ENCODE measurements at regions not wholly inside any gene's neighbourhood (a gene's known extent, or its start where the extent isn't known, plus 50 kb on each side); places are given as distances from the start of the nearest gene placed in this dataset.

- TF ChIP-seq, protein P1, sequence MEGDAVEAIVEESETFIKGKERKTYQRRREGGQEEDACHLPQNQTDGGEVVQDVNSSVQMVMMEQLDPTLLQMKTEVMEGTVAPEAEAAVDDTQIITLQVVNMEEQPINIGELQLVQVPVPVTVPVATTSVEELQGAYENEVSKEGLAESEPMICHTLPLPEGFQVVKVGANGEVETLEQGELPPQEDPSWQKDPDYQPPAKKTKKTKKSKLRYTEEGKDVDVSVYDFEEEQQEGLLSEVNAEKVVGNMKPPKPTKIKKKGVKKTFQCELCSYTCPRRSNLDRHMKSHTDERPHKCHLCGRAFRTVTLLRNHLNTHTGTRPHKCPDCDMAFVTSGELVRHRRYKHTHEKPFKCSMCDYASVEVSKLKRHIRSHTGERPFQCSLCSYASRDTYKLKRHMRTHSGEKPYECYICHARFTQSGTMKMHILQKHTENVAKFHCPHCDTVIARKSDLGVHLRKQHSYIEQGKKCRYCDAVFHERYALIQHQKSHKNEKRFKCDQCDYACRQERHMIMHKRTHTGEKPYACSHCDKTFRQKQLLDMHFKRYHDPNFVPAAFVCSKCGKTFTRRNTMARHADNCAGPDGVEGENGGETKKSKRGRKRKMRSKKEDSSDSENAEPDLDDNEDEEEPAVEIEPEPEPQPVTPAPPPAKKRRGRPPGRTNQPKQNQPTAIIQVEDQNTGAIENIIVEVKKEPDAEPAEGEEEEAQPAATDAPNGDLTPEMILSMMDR (IDR thresholded peaks at IDR 0.05; ENCODE audit: extremely low read depth, low read depth, low read length) = no peak
- no peak overlapping the region for H3K4me3 ChIP-seq (ENCODE audit: insufficient read depth, low read length)
- no peaks in the 10 kb centered on the region for H4K20me1 ChIP-seq (ENCODE audit: insufficient read depth, low read length)
- no peak for DNase-seq (ENCODE audit: insufficient read length, low spot score, missing footprints)
- no peaks in the 10 kb centered on the region for H3K27me3 ChIP-seq (ENCODE audit: insufficient read depth, low read length)
- H2AFZ ChIP-seq (ENCODE audit: low read length) = no peak overlapping the region
- H3K9me3 ChIP-seq (ENCODE audit: low read depth, low read length) = peaks cover 3% of the 10 kb centered on the region
- H3K79me2 ChIP-seq (ENCODE audit: insufficient read depth, low read length) = no peaks in the 10 kb centered on the region
- H3K4me2 ChIP-seq (ENCODE audit: insufficient read depth, low read length) = no peak overlapping the region
- no peaks in the 10 kb centered on the region for H3K36me3 ChIP-seq (ENCODE audit: insufficient read depth, low read length)
- H3K27ac ChIP-seq (ENCODE audit: low read depth, low read length) = no peak overlapping the region
- no peaks in the 10 kb centered on the region for H3K4me1 ChIP-seq (ENCODE audit: insufficient read depth, low read length)
These were observed 147.5 kb upstream of the FKBP1C start for GRCh38 chr6:63063631-63064271.

DNA sequence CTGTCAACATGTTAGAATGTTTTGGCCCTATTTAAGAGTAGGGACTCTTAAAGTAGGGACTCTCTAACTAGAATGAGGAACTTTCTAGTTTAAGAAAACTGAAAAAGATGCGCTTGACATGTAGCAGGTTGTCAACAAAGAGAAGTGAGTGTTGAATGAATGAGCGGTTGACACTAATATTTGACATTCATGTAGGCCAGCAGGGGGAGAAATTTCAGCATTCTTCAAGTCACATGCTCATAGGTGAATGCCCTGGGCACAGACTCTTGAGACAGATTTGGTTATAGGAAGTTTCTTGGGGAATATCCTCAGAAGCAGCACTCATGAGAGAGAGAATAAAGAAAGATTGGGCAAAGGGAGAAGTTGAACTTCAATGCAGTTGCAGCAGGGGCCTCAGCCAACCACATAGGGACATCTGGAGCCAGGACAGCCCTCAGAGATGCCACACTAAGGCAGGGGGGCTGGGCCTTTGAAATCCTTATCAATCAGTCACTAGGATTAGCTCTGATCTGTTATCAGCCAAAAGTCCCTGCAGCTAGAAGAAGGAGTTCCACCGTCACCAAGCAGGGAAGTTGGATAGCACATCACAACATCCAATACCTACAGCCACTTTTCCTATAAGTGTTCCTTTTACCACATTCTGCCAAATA is 145.1 kb upstream of the FKBP1C start:
- TF ChIP-seq, protein P1 (IDR thresholded peaks at IDR 0.05; ENCODE audit: extremely low read depth, low read depth, low read length) = no peak
- Histone ChIP-seq H4K20me1 (ENCODE audit: insufficient read depth, low read length) (no peaks in the 10 kb centered on the region), H3K9me3 (ENCODE audit: low read depth, low read length) (peaks cover 5% of the 10 kb centered on the region), H3K27ac (ENCODE audit: low read depth, low read length) (no peak overlapping the region), H3K4me3 (ENCODE audit: insufficient read depth, low read length) (no peak overlapping the region), H2AFZ (ENCODE audit: low read length) (no peak overlapping the region), H3K36me3 (ENCODE audit: insufficient read depth, low read length) (no peaks in the 10 kb centered on the region), H3K4me1 (ENCODE audit: insufficient read depth, low read length) (no peaks in the 10 kb centered on the region), H3K27me3 (ENCODE audit: insufficient read depth, low read length) (no peaks in the 10 kb centered on the region), H3K79me2 (ENCODE audit: insufficient read depth, low read length) (no peaks in the 10 kb centered on the region), H3K4me2 (ENCODE audit: insufficient read depth, low read length) (no peak overlapping the region)
- no peak for DNase-seq (ENCODE audit: insufficient read length, low spot score, missing footprints)

DNA sequence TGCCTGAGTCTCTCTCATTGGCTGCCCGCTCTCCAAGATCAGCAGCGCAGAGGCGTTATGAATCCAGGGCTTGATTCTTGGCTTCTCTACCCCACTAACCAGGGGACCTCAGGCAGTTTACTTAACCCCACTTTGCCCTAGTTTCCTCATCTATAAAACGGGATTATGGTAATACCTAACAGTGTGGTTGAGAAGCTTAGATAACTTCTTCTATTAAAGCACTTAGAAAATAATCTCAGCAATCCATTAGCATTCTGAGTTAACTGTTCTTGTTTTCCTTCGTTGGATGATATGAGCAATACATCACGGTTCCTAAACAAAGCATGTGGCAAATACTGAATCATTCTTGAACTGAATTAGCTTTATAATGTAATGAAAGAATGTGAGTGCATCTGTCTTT is 116.3 kb upstream of the FKBP1C start:
- no peaks in the 10 kb centered on the region for H3K4me1 ChIP-seq (ENCODE audit: insufficient read depth, low read length)
- H3K9me3 ChIP-seq (ENCODE audit: low read depth, low read length) = no peaks in the 10 kb centered on the region
- TF ChIP-seq, protein P1 (IDR thresholded peaks at IDR 0.05; ENCODE audit: extremely low read depth, low read depth, low read length) = no peak
- no peak overlapping the region for H3K27ac ChIP-seq (ENCODE audit: low read depth, low read length)
- H3K4me3 ChIP-seq (ENCODE audit: insufficient read depth, low read length) = no peak overlapping the region
- no peak overlapping the region for H2AFZ ChIP-seq (ENCODE audit: low read length)
- no peak for DNase-seq (ENCODE audit: insufficient read length, low spot score, missing footprints)
- H3K4me2 ChIP-seq (ENCODE audit: insufficient read depth, low read length) = no peak overlapping the region
- no peaks in the 10 kb centered on the region for H3K36me3 ChIP-seq (ENCODE audit: insufficient read depth, low read length)
- H3K79me2 ChIP-seq (ENCODE audit: insufficient read depth, low read length) = no peaks in the 10 kb centered on the region
- H3K27me3 ChIP-seq (ENCODE audit: insufficient read depth, low read length) = no peaks in the 10 kb centered on the region
- no peaks in the 10 kb centered on the region for H4K20me1 ChIP-seq (ENCODE audit: insufficient read depth, low read length)

DNA sequence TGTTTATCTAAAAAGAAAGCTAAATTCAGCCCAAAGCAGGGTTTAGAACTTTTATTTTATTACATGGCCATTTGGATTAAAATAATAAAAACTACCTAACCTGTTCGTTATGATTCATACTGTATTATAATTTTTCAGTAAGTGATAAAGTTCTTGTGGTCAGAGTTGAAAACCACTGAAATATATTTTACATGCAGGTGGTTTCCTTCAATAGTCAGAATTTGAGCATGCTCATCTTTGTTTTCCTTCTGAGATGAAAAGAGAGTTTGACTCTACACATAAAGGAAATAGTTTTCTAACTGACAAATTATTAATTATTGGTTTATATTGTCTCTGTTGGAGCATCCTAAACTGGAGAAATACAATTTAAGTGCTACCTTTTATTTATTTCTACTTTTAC is 114.0 kb upstream of the FKBP1C start:
- Histone ChIP-seq H3K4me2 (ENCODE audit: insufficient read depth, low read length) (no peak overlapping the region), H3K79me2 (ENCODE audit: insufficient read depth, low read length) (no peaks in the 10 kb centered on the region), H2AFZ (ENCODE audit: low read length) (no peak overlapping the region), H3K9me3 (ENCODE audit: low read depth, low read length) (no peaks in the 10 kb centered on the region), H3K36me3 (ENCODE audit: insufficient read depth, low read length) (no peaks in the 10 kb centered on the region), H3K27ac (ENCODE audit: low read depth, low read length) (no peak overlapping the region), H3K4me3 (ENCODE audit: insufficient read depth, low read length) (no peak overlapping the region), H3K27me3 (ENCODE audit: insufficient read depth, low read length) (no peaks in the 10 kb centered on the region), H3K4me1 (ENCODE audit: insufficient read depth, low read length) (no peaks in the 10 kb centered on the region), H4K20me1 (ENCODE audit: insufficient read depth, low read length) (no peaks in the 10 kb centered on the region)
- TF ChIP-seq, protein P1 (IDR thresholded peaks at IDR 0.05; ENCODE audit: extremely low read depth, low read depth, low read length) = no peak
- no peak for DNase-seq (ENCODE audit: insufficient read length, low spot score, missing footprints)

Data from osteoblast (primary cell).